Fibroblast of lung (primary cell): ENCODE measurements at regions not wholly inside any gene's neighbourhood (a gene's known extent, or its start where the extent isn't known, plus 50 kb on each side); places are given as distances from the start of the nearest gene placed in this dataset.

Source experiments
- DNase-seq, 2 donors: peaks; one replicate each; pipeline versions ENCODE4 v3.0.0 to v3.0.0-alpha.2; 2010; ENCODE audit warnings: low read depth in 2 of 2
- H2AFZ ChIP-seq: 2 replicates; pipeline ENCODE4 v1.5.1; 2012; ENCODE audit warnings: low read length, control low read depth, inconsistent platforms
- H3K27ac ChIP-seq: 2 replicates; pipeline ENCODE4 v1.5.1; 2011; ENCODE audit warnings: low read length, control low read depth; ENCODE audit not compliant: insufficient read depth
- H3K27me3 ChIP-seq: 2 replicates; pipeline ENCODE4 v1.5.1; 2011; ENCODE audit warnings: mild to moderate bottlenecking, low read length; ENCODE audit not compliant: control insufficient read depth, insufficient read depth
- H3K36me3 ChIP-seq: 2 replicates; pipeline ENCODE4 v1.5.1; 2011; ENCODE audit warnings: low read length; ENCODE audit not compliant: control insufficient read depth, insufficient read depth
- H3K4me1 ChIP-seq: 2 replicates; pipeline ENCODE4 v1.5.1; 2011; ENCODE audit warnings: low read length; ENCODE audit not compliant: control insufficient read depth, insufficient read depth; ENCODE audit errors: extremely low read depth
- H3K4me2 ChIP-seq: 2 replicates; pipeline ENCODE4 v1.5.1; 2011; ENCODE audit warnings: low read length, control low read depth; ENCODE audit not compliant: insufficient read depth; ENCODE audit errors: extremely low read depth
- H3K4me3 ChIP-seq, 4 experiments: fragments of 200-600 bp in 1 of 4; sonication (generic) in 1 of 4; replicated peaks in 1 of 4; 2 replicates each; pipeline ENCODE4 v1.5.1; 2011 to 2016; ENCODE audit warnings: low read length in 4 of 4, low read depth in 3 of 4, mild to moderate bottlenecking in 3 of 4, control low read depth in 2 of 4, inconsistent platforms in 1 of 4, mixed read lengths in 1 of 4; ENCODE audit not compliant: insufficient read depth in 1 of 4; ENCODE audit errors: control extremely low read depth in 1 of 4
- H3K79me2 ChIP-seq: 2 replicates; pipeline ENCODE4 v1.5.1; 2012; ENCODE audit warnings: mild to moderate bottlenecking, low read length, inconsistent platforms; ENCODE audit not compliant: control insufficient read depth, insufficient read depth
- H3K9ac ChIP-seq: 2 replicates; pipeline ENCODE4 v1.5.1; 2011; ENCODE audit warnings: mild to moderate bottlenecking, low read length, control low read depth; ENCODE audit not compliant: insufficient read depth
- H3K9me3 ChIP-seq: 2 replicates; pipeline ENCODE4 v1.5.1; 2012; ENCODE audit warnings: low read depth, low read length; ENCODE audit not compliant: control insufficient read depth, insufficient read depth
- H4K20me1 ChIP-seq: 2 replicates; pipeline ENCODE4 v1.5.1; 2011; ENCODE audit warnings: low read length; ENCODE audit not compliant: control insufficient read depth, insufficient read depth; ENCODE audit errors: extremely low read depth
- CTCF ChIP-seq, 2 donors: IDR thresholded peaks in 1 of 2; conservative IDR thresholded peaks in 1 of 2; 1 replicate in 1 of 2; 2 replicates in 1 of 2; pipeline ENCODE4 v1.5.1; 2011 to 2012; ENCODE audit warnings: low read length in 2 of 2, control low read depth in 1 of 2, inconsistent platforms in 1 of 2, low read depth in 1 of 2, mild to moderate bottlenecking in 1 of 2
- EZH2 ChIP-seq: IDR thresholded peaks from 2 replicates; pipeline ENCODE4 v1.5.1; 2012; ENCODE audit warnings: low read length, control low read depth, mild to moderate bottlenecking; ENCODE audit errors: missing control alignments

DNA sequence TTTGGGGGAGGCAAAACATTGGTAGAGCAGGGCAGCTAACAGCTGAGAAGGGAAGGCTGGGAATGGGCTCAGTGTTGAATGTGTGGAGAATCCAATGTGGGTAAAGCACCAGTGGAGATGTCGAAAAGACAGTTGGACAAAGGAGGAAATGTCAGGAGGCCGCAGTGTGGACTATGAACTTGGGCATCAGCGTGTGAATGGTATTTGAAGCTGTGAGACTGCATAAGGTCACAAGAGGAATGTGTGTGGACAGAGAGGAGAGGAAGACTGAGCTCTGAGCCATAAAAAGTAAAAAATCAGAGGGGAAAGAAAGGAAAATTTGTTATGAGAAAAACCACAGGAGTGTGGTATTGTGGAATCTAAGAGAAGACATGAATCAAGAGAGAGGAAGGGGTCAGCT, 99.4 kb upstream of the ADAMTS16 start:
- Histone ChIP-seq H3K4me2 (no peak overlapping the region), H3K27ac (no peak overlapping the region), H3K79me2 (no peaks in the 10 kb centered on the region), H2AFZ (no peak overlapping the region), H3K27me3 (no peaks in the 10 kb centered on the region), H3K9ac (no peak overlapping the region), H4K20me1 (no peaks in the 10 kb centered on the region), H3K9me3 (no peaks in the 10 kb centered on the region), H3K36me3 (no peaks in the 10 kb centered on the region), H3K4me3 (no peak overlapping the region), H3K4me1 (no peaks in the 10 kb centered on the region)
- DNase-seq, result peak in 1 of 2 donors; percentile 21
- no peak for TF ChIP-seq EZH2
- TF ChIP-seq CTCF (conservative IDR thresholded peaks at IDR 0.05 in 1 of 2, IDR thresholded peaks at IDR 0.05 in 1 of 2; ENCODE audit: low read depth in 1 of 2, low read length in 2 of 2), result no peak

DNA sequence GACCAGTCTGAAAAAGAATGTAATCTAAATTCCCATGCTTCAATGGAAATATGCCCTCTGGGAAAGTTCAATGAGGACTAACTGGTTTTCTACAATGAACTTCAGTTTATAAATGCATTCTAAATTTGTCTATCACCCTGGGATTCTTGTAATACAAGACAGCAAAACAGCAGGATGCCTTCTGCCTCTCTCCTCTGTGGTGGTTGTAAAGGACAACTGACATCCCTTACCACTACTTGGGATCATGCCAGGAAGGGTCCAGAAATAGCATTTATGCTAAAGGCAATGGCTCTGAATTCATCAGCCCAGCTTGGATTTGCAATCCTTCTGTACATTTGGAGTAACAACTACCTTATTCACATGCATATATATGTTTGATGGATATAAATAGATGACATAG, 97.3 kb upstream of the ADAMTS16 start:
- Histone ChIP-seq H3K9me3 (no peaks in the 10 kb centered on the region), H3K9ac (no peak overlapping the region), H3K4me2 (no peak overlapping the region), H3K27me3 (no peaks in the 10 kb centered on the region), H4K20me1 (no peaks in the 10 kb centered on the region), H3K4me1 (no peaks in the 10 kb centered on the region), H3K27ac (no peak overlapping the region), H2AFZ (no peak overlapping the region), H3K4me3 (no peak overlapping the region), H3K36me3 (no peaks in the 10 kb centered on the region), H3K79me2 (no peaks in the 10 kb centered on the region)
- no peak for DNase-seq
- TF ChIP-seq EZH2 (no peak), CTCF (conservative IDR thresholded peaks at IDR 0.05 in 1 of 2, IDR thresholded peaks at IDR 0.05 in 1 of 2; ENCODE audit: low read depth in 1 of 2, low read length in 2 of 2) (no peak)

DNA sequence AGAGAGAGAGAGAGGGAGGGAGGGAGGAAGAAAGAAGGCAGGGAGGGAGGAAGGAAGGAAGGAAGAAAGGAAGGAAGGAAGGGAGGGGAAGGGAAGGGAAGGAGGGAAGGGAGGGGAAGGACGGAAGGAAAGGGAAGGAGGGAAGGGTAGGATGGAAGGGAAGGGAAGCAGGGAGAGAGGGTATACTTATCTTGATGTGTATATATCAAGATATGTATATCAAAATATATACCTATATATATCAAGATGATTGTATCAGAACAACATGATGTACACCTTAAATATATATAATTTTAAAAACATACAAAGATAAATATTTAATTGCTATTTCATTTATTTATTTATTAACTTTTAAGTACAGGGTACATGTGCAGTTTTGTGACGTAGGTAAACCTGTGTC, 96.8 kb upstream of the ADAMTS16 start:
- Histone ChIP-seq H4K20me1 (no peaks in the 10 kb centered on the region), H3K4me1 (no peaks in the 10 kb centered on the region), H3K4me3 (no peak overlapping the region), H3K27ac (no peak overlapping the region), H3K4me2 (no peak overlapping the region), H3K9me3 (no peaks in the 10 kb centered on the region), H3K36me3 (no peaks in the 10 kb centered on the region), H3K27me3 (no peaks in the 10 kb centered on the region), H3K9ac (no peak overlapping the region), H3K79me2 (no peaks in the 10 kb centered on the region), H2AFZ (no peak overlapping the region)
- TF ChIP-seq CTCF (conservative IDR thresholded peaks at IDR 0.05 in 1 of 2, IDR thresholded peaks at IDR 0.05 in 1 of 2; ENCODE audit: low read depth in 1 of 2, low read length in 2 of 2), result no peak
- TF ChIP-seq EZH2, result no peak
- DNase-seq, result no peak
